ENCODE measurements at regions not wholly inside any gene's neighbourhood (a gene's known extent, or its start where the extent isn't known, plus 50 kb on each side); places are given as distances from the start of the nearest gene placed in this dataset.

GRCh38 chr13:106996867-106997618 is 429.1 kb upstream of the ARGLU1 start:
- Mint-ChIP-seq H3K27me3 (no peaks in the 10 kb centered on the region), H3K9me3 (peaks cover 2% of the 10 kb centered on the region), H3K4me1 (ENCODE audit: low read depth) (no peaks in the 10 kb centered on the region), H3K4me3 (no peak overlapping the region), H3K27ac (no peak overlapping the region), H3K36me3 (ENCODE audit: low read depth) (no peaks in the 10 kb centered on the region)
- no peak for DNase-seq

- H3K36me3 Mint-ChIP-seq (ENCODE audit: low read depth): no peaks in the 10 kb centered on the region
- DNase-seq: no peak
- H3K27ac Mint-ChIP-seq: no peak overlapping the region
- H3K4me3 Mint-ChIP-seq: no peak overlapping the region
- no peaks in the 10 kb centered on the region for H3K4me1 Mint-ChIP-seq (ENCODE audit: low read depth)
- H3K27me3 Mint-ChIP-seq: no peaks in the 10 kb centered on the region
- peaks cover 4% of the 10 kb centered on the region for H3K9me3 Mint-ChIP-seq
Observed at GRCh38 chr13:106990594-106990993, 422.7 kb upstream of the ARGLU1 start.

GRCh38 chr13:106989876-106990275 is 421.9 kb upstream of the ARGLU1 start:
- no peaks in the 10 kb centered on the region for H3K4me1 Mint-ChIP-seq (ENCODE audit: low read depth)
- H3K4me3 Mint-ChIP-seq: no peak overlapping the region
- H3K27me3 Mint-ChIP-seq: no peaks in the 10 kb centered on the region
- H3K36me3 Mint-ChIP-seq (ENCODE audit: low read depth): no peaks in the 10 kb centered on the region
- H3K9me3 Mint-ChIP-seq: peaks cover 2% of the 10 kb centered on the region
- no peak overlapping the region for H3K27ac Mint-ChIP-seq
- DNase-seq: no peak

GRCh38 chr13:106987427-106987785 is 419.5 kb upstream of the ARGLU1 start:
- Mint-ChIP-seq H3K27ac (no peak overlapping the region), H3K27me3 (no peaks in the 10 kb centered on the region), H3K36me3 (ENCODE audit: low read depth) (no peaks in the 10 kb centered on the region), H3K4me3 (no peak overlapping the region), H3K9me3 (peaks cover 3% of the 10 kb centered on the region), H3K4me1 (ENCODE audit: low read depth) (no peaks in the 10 kb centered on the region)
- DNase-seq: no peak

- Mint-ChIP-seq H3K9me3 (peaks cover 9% of the 10 kb centered on the region), H3K4me1 (ENCODE audit: low read depth) (no peaks in the 10 kb centered on the region), H3K4me3 (no peak overlapping the region), H3K27me3 (no peaks in the 10 kb centered on the region), H3K36me3 (ENCODE audit: low read depth) (no peaks in the 10 kb centered on the region), H3K27ac (no peak overlapping the region)
- no peak for DNase-seq
Observed at GRCh38 chr13:106986687-106987426, 418.9 kb upstream of the ARGLU1 start.

GRCh38 chr13:106986033-106986484 is 418.1 kb upstream of the ARGLU1 start:
- no peak overlapping the region for H3K27ac Mint-ChIP-seq
- no peaks in the 10 kb centered on the region for H3K27me3 Mint-ChIP-seq
- H3K36me3 Mint-ChIP-seq (ENCODE audit: low read depth): no peaks in the 10 kb centered on the region
- H3K9me3 Mint-ChIP-seq: peaks cover 12% of the 10 kb centered on the region
- DNase-seq: no peak
- H3K4me1 Mint-ChIP-seq (ENCODE audit: low read depth): no peaks in the 10 kb centered on the region
- H3K4me3 Mint-ChIP-seq: no peak overlapping the region

GRCh38 chr13:106985481-106985880 is 417.5 kb upstream of the ARGLU1 start:
- H3K4me1 Mint-ChIP-seq (ENCODE audit: low read depth): no peaks in the 10 kb centered on the region
- H3K36me3 Mint-ChIP-seq (ENCODE audit: low read depth): no peaks in the 10 kb centered on the region
- peaks cover 12% of the 10 kb centered on the region for H3K9me3 Mint-ChIP-seq
- no peak for DNase-seq
- H3K4me3 Mint-ChIP-seq: no peak overlapping the region
- no peak overlapping the region for H3K27ac Mint-ChIP-seq
- no peaks in the 10 kb centered on the region for H3K27me3 Mint-ChIP-seq

GRCh38 chr13:106981051-106981450 is 413.1 kb upstream of the ARGLU1 start:
- Mint-ChIP-seq H3K27me3 (no peaks in the 10 kb centered on the region), H3K4me1 (ENCODE audit: low read depth) (no peaks in the 10 kb centered on the region), H3K4me3 (no peak overlapping the region), H3K27ac (no peak overlapping the region), H3K36me3 (ENCODE audit: low read depth) (no peaks in the 10 kb centered on the region), H3K9me3 (peaks cover 9% of the 10 kb centered on the region)
- no peak for DNase-seq

GRCh38 chr13:106967391-106967790 is 399.5 kb upstream of the ARGLU1 start:
- H3K4me3 Mint-ChIP-seq: no peak overlapping the region
- no peak for DNase-seq
- no peaks in the 10 kb centered on the region for H3K4me1 Mint-ChIP-seq (ENCODE audit: low read depth)
- peaks cover 2% of the 10 kb centered on the region for H3K9me3 Mint-ChIP-seq
- H3K27me3 Mint-ChIP-seq: no peaks in the 10 kb centered on the region
- H3K27ac Mint-ChIP-seq: no peak overlapping the region
- no peaks in the 10 kb centered on the region for H3K36me3 Mint-ChIP-seq (ENCODE audit: low read depth)

GRCh38 chr13:106963151-106963550 is 395.2 kb upstream of the ARGLU1 start:
- no peak overlapping the region for H3K4me3 Mint-ChIP-seq
- no peaks in the 10 kb centered on the region for H3K27me3 Mint-ChIP-seq
- H3K9me3 Mint-ChIP-seq: no peaks in the 10 kb centered on the region
- no peak overlapping the region for H3K27ac Mint-ChIP-seq
- no peaks in the 10 kb centered on the region for H3K36me3 Mint-ChIP-seq (ENCODE audit: low read depth)
- no peaks in the 10 kb centered on the region for H3K4me1 Mint-ChIP-seq (ENCODE audit: low read depth)
- no peak for DNase-seq

GRCh38 chr13:106961651-106962050 is 393.7 kb upstream of the ARGLU1 start:
- H3K36me3 Mint-ChIP-seq (ENCODE audit: low read depth): no peaks in the 10 kb centered on the region

GRCh38 chr13:106961216-106961615 is 393.3 kb upstream of the ARGLU1 start:
- Mint-ChIP-seq H3K4me1 (ENCODE audit: low read depth) (no peaks in the 10 kb centered on the region), H3K9me3 (no peaks in the 10 kb centered on the region), H3K27ac (no peak overlapping the region), H3K27me3 (no peaks in the 10 kb centered on the region), H3K36me3 (ENCODE audit: low read depth) (no peaks in the 10 kb centered on the region), H3K4me3 (no peak overlapping the region)
- no peak for DNase-seq

More at GRCh38 chr13:106961651-106962050, 393.7 kb upstream of the ARGLU1 start:
- no peak for DNase-seq
- H3K4me1 Mint-ChIP-seq (ENCODE audit: low read depth): no peaks in the 10 kb centered on the region
- H3K27me3 Mint-ChIP-seq: no peaks in the 10 kb centered on the region
- H3K4me3 Mint-ChIP-seq: no peak overlapping the region
- H3K27ac Mint-ChIP-seq: no peak overlapping the region
- H3K9me3 Mint-ChIP-seq: no peaks in the 10 kb centered on the region

- no peak for DNase-seq
- H3K4me1 Mint-ChIP-seq (ENCODE audit: low read depth): no peaks in the 10 kb centered on the region
- H3K36me3 Mint-ChIP-seq (ENCODE audit: low read depth): no peaks in the 10 kb centered on the region
- H3K4me3 Mint-ChIP-seq: no peak overlapping the region
- no peaks in the 10 kb centered on the region for H3K27me3 Mint-ChIP-seq
- H3K9me3 Mint-ChIP-seq: peaks cover 3% of the 10 kb centered on the region
- no peak overlapping the region for H3K27ac Mint-ChIP-seq
Observed at GRCh38 chr13:106958621-106959048, 390.7 kb upstream of the ARGLU1 start.

GRCh38 chr13:106942563-106942962 is 374.6 kb upstream of the ARGLU1 start:
- H3K4me1 Mint-ChIP-seq (ENCODE audit: low read depth): no peaks in the 10 kb centered on the region
- no peaks in the 10 kb centered on the region for H3K27me3 Mint-ChIP-seq
- no peak for DNase-seq
- no peaks in the 10 kb centered on the region for H3K36me3 Mint-ChIP-seq (ENCODE audit: low read depth)
- no peak overlapping the region for H3K27ac Mint-ChIP-seq
- no peak overlapping the region for H3K4me3 Mint-ChIP-seq
- H3K9me3 Mint-ChIP-seq: no peaks in the 10 kb centered on the region

GRCh38 chr13:106941779-106942178 is 373.8 kb upstream of the ARGLU1 start:
- Mint-ChIP-seq H3K9me3 (no peaks in the 10 kb centered on the region), H3K27me3 (no peaks in the 10 kb centered on the region), H3K36me3 (ENCODE audit: low read depth) (no peaks in the 10 kb centered on the region), H3K4me3 (no peak overlapping the region), H3K4me1 (ENCODE audit: low read depth) (no peaks in the 10 kb centered on the region), H3K27ac (no peak overlapping the region)
- no peak for DNase-seq

All from activated T-cell treated with anti-CD3 and anti-CD28 coated beads, Interleukin-2, amount 50 U/mL, for 24 hours (primary cell).